Glutamatergic neuron (in vitro differentiated cells): ENCODE measurements at regions not wholly inside any gene's neighbourhood (a gene's known extent, or its start where the extent isn't known, plus 50 kb on each side); places are given as distances from the start of the nearest gene placed in this dataset.

ENCODE experiments used
- DNase-seq: peaks from one replicate; pipeline ENCODE4 v3.0.0; 2022
- H3K27ac Mint-ChIP-seq: one replicate; pipeline ENCODE4 v1.8.0; 2020; ENCODE audit warnings: mild to moderate bottlenecking, mixed read lengths, inconsistent platforms; ENCODE audit not compliant: unreplicated experiment
- H3K27me3 Mint-ChIP-seq: one replicate; pipeline ENCODE4 v1.8.0; 2020; ENCODE audit warnings: mild to moderate bottlenecking, moderate library complexity, mixed read lengths, inconsistent platforms; ENCODE audit not compliant: unreplicated experiment
- H3K36me3 Mint-ChIP-seq: one replicate; pipeline ENCODE4 v1.8.0; 2020; ENCODE audit warnings: mild to moderate bottlenecking, mixed read lengths, inconsistent platforms; ENCODE audit not compliant: unreplicated experiment
- H3K4me1 Mint-ChIP-seq: one replicate; pipeline ENCODE4 v1.8.0; 2020; ENCODE audit warnings: mild to moderate bottlenecking, low read depth, mixed read lengths, inconsistent platforms; ENCODE audit not compliant: unreplicated experiment
- H3K4me3 Mint-ChIP-seq: one replicate; pipeline ENCODE4 v1.8.0; 2020; ENCODE audit warnings: mild to moderate bottlenecking, mixed read lengths, inconsistent platforms; ENCODE audit not compliant: unreplicated experiment
- H3K9me3 Mint-ChIP-seq: one replicate; pipeline ENCODE4 v1.8.0; 2020; ENCODE audit warnings: mild to moderate bottlenecking, moderate library complexity, mixed read lengths, inconsistent platforms; ENCODE audit not compliant: unreplicated experiment
- TF ChIP-seq, protein P1 (sequence below): fragments of 200-600 bp; sonication (generic); IDR thresholded peaks from one replicate; pipeline ENCODE4 v1.5.0; 2021; ENCODE audit not compliant: partially characterized antibody, unreplicated experiment

DNA sequence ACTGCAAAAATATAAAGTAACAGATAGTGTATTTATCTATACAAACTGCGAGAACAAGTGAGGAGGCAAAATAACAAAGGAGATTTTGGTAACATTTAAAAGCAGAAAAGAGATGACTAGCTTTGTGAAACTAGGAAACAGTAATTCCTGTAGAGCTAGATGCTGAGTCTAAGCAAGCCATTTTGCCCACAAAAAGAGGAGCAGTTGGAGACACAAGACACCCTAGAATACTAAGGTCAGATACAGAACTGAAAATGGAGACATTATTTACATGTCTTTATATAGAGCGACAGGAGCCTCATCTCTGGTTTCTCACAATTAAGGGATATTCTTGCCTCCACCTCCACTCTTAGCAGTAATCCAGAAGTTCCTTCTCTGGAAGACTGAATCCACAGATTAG lies 732.4 kb upstream of the GBE1 start:
- Mint-ChIP-seq H3K4me3 (no peak overlapping the region), H3K27me3 (no peaks in the 10 kb centered on the region), H3K36me3 (no peaks in the 10 kb centered on the region), H3K4me1 (no peaks in the 10 kb centered on the region), H3K9me3 (no peaks in the 10 kb centered on the region), H3K27ac (no peak overlapping the region)
- TF ChIP-seq, protein P1, sequence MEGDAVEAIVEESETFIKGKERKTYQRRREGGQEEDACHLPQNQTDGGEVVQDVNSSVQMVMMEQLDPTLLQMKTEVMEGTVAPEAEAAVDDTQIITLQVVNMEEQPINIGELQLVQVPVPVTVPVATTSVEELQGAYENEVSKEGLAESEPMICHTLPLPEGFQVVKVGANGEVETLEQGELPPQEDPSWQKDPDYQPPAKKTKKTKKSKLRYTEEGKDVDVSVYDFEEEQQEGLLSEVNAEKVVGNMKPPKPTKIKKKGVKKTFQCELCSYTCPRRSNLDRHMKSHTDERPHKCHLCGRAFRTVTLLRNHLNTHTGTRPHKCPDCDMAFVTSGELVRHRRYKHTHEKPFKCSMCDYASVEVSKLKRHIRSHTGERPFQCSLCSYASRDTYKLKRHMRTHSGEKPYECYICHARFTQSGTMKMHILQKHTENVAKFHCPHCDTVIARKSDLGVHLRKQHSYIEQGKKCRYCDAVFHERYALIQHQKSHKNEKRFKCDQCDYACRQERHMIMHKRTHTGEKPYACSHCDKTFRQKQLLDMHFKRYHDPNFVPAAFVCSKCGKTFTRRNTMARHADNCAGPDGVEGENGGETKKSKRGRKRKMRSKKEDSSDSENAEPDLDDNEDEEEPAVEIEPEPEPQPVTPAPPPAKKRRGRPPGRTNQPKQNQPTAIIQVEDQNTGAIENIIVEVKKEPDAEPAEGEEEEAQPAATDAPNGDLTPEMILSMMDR = no peak
- no peak for DNase-seq

DNA sequence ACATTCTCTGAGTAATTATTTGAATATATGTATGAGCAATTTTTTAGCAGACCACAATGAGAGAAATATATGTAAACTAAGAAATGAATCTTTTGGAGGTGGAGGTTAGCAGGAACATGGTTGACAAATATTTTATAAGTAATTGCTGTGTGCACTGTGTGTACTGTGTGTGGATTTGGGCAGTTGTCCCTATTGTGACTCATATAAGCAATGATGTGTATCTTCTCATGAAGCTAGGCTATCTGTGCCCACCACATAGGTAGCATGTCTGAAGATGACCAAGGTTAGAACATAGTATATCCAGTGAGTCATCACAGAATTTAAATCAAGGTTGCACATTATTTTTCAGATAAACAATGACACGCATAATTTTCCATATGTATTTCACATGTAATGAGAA lies 713.9 kb upstream of the GBE1 start:
- Mint-ChIP-seq H3K36me3 (no peaks in the 10 kb centered on the region), H3K27me3 (no peaks in the 10 kb centered on the region), H3K4me3 (no peak overlapping the region), H3K27ac (no peak overlapping the region), H3K9me3 (no peaks in the 10 kb centered on the region), H3K4me1 (no peaks in the 10 kb centered on the region)
- TF ChIP-seq, protein P1 = no peak
- no peak for DNase-seq

DNA sequence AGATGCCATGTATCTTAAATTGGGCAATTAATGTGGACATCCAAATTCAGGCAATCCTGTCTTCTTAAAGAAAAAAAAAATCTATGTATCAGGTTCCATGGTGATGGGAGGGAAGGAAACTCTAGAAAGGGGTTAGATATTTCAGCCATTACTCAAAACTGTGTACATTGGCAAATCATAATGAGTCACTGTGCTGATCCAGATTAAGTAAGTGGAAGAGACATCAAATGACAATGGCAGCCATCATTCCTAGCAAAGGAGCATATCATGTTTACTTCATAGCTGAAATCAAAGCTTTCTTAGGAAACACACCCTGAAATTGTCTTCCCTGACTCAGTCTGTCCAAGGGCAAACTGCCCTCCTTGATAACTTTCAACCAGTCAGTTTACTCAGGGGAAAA lies 713.3 kb upstream of the GBE1 start:
- Mint-ChIP-seq H3K9me3 (no peaks in the 10 kb centered on the region), H3K27ac (no peak overlapping the region), H3K4me1 (no peaks in the 10 kb centered on the region), H3K36me3 (no peaks in the 10 kb centered on the region), H3K27me3 (no peaks in the 10 kb centered on the region), H3K4me3 (no peak overlapping the region)
- DNase-seq = no peak
- TF ChIP-seq, protein P1 = no peak

DNA sequence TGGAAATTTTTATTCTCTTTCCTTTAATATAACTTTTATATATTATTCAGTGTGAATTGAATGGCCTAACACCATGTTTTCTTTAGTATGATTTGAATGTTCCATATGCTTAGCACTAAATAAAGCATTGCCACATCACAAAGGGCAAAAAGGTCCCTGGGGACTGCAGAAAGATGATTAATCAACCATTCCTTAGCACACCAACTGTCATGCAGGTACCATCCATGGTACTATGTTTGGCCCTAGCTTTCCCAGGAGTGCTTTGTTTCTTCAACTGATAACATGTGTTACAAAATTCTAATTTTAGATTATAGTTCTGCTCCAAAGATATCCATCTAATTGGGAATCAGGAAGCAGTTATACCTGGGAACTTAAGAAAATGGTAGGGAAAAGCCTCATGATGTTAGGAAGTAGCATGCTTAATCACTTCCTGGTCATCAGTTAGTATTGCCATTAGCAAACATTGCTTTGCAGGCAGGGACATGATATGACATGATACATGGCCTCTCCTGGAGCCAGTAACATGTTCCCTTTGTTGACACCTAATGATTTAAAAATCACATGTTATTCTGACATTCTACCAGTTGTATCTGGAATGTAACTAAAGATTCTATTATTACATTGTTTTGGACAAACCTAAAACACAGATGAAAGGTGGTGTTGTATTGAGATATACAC lies 712.6 kb upstream of the GBE1 start:
- Mint-ChIP-seq H3K4me3 (no peak overlapping the region), H3K4me1 (no peaks in the 10 kb centered on the region), H3K9me3 (no peaks in the 10 kb centered on the region), H3K27ac (no peak overlapping the region), H3K36me3 (no peaks in the 10 kb centered on the region), H3K27me3 (no peaks in the 10 kb centered on the region)
- TF ChIP-seq, protein P1 = no peak
- no peak for DNase-seq

DNA sequence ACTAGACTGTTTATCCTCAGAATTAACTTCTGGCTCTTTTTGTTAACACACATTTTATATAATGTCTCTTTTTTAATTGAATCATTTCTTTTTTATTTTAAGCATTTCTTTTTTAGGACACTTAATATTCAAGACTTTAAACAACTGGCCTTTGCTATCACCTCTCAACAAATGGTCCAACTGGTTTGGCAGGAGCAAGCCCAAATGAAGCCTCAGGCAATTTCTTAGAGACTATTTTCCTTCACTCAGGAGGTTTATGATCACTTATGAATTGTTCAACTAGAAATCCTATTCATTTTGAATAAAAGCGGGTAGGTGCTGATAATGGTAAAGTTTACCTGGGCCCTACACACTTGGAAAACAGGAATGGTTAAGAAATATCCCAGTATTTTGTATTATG lies 705.6 kb upstream of the GBE1 start:
- DNase-seq = no peak
- H3K9me3 Mint-ChIP-seq = no peaks in the 10 kb centered on the region
- no peaks in the 10 kb centered on the region for H3K36me3 Mint-ChIP-seq
- no peaks in the 10 kb centered on the region for H3K27me3 Mint-ChIP-seq
- TF ChIP-seq, protein P1 = no peak
- no peaks in the 10 kb centered on the region for H3K4me1 Mint-ChIP-seq
- no peak overlapping the region for H3K27ac Mint-ChIP-seq
- no peak overlapping the region for H3K4me3 Mint-ChIP-seq
